ENCODE measurements at regions not wholly inside any gene's neighbourhood (a gene's known extent, or its start where the extent isn't known, plus 50 kb on each side); places are given as distances from the start of the nearest gene placed in this dataset.

GRCh38 chr12:45611061-45611460, 118.4 kb upstream of the ARID2 start:
- TF ChIP-seq TAF1 (IDR thresholded peaks at IDR 0.05; ENCODE audit: borderline replicate concordance, insufficient read depth, low read length), result no peak
- TF ChIP-seq POLR2AphosphoS5 (IDR thresholded peaks at IDR 0.05; ENCODE audit: low read depth, low read length), result no peak
- TF ChIP-seq REST (IDR thresholded peaks at IDR 0.05; ENCODE audit: insufficient read depth in 1 of 2, low read depth in 2 of 2, low read length in 2 of 2), result no peak
- no peak for TF ChIP-seq SIN3A (IDR thresholded peaks at IDR 0.05; ENCODE audit: borderline replicate concordance, insufficient read depth, low read length)
- no peak for TF ChIP-seq FOXP2 (optimal IDR thresholded peaks at IDR 0.05; ENCODE audit: borderline replicate concordance, extremely low read depth, extremely low read length, insufficient read depth)

Data from PFSK-1 (cell line).